Calu3 (cell line): ENCODE measurements at regions not wholly inside any gene's neighbourhood (a gene's known extent, or its start where the extent isn't known, plus 50 kb on each side); places are given as distances from the start of the nearest gene placed in this dataset.
"Not testable (repeated sequence)": the region's sequence is repeated elsewhere in the genome, so short reads cannot be mapped to it uniquely, and the experiment has no call there.

Source experiments
- BruUV-seq: library from RNA; stranded (reverse); fragments of 400-500 nt; replicated peaks from 2 replicates; lab custom pipeline; 2021; lab: Mats Ljungman, UMichigan
- CTCF ChIA-PET: fragments of 300-600 bp; sonication (Branson Sonifier 250); formaldehyde crosslinking; loops from one replicate; lab custom pipeline; 2022; ENCODE audit warnings: antibody characterized with exemption; lab: Charles Lee
- DNase-seq: peaks from one replicate; pipeline ENCODE4 v3.0.0; 2022
- H3K27ac Mint-ChIP-seq: one replicate; pipeline ENCODE4 v1.8.0; 2022; ENCODE audit warnings: mixed read lengths; ENCODE audit not compliant: unreplicated experiment
- H3K27me3 Mint-ChIP-seq: one replicate; pipeline ENCODE4 v1.8.0; 2022; ENCODE audit warnings: mixed read lengths; ENCODE audit not compliant: unreplicated experiment
- H3K36me3 Mint-ChIP-seq: one replicate; pipeline ENCODE4 v1.8.0; 2022; ENCODE audit warnings: mild to moderate bottlenecking, moderate library complexity, mixed read lengths; ENCODE audit not compliant: insufficient read depth, unreplicated experiment
- H3K4me1 Mint-ChIP-seq: one replicate; pipeline ENCODE4 v1.8.0; 2022; ENCODE audit warnings: mild to moderate bottlenecking, low read depth, mixed read lengths; ENCODE audit not compliant: unreplicated experiment
- H3K4me3 Mint-ChIP-seq: one replicate; pipeline ENCODE4 v1.8.0; 2022; ENCODE audit warnings: mild to moderate bottlenecking, low read depth, moderate library complexity, mixed read lengths; ENCODE audit not compliant: unreplicated experiment
- H3K9me3 Mint-ChIP-seq: one replicate; pipeline ENCODE4 v1.8.0; 2022; ENCODE audit warnings: low read depth, mixed read lengths; ENCODE audit not compliant: unreplicated experiment
- intact Hi-C: fragments of 100-400 bp; cut with micrococcal nuclease; formaldehyde crosslinking; loops from one replicate; pipeline ENCODE4 v1.10.0; 2022; ENCODE audit not compliant: unreplicated experiment
- TF ChIP-seq, protein P1 (sequence below): fragments of 200-600 bp; IDR thresholded peaks from one replicate; pipeline ENCODE4 v1.8.0; 2022; ENCODE audit warnings: antibody characterized with exemption; ENCODE audit not compliant: unreplicated experiment

DNA sequence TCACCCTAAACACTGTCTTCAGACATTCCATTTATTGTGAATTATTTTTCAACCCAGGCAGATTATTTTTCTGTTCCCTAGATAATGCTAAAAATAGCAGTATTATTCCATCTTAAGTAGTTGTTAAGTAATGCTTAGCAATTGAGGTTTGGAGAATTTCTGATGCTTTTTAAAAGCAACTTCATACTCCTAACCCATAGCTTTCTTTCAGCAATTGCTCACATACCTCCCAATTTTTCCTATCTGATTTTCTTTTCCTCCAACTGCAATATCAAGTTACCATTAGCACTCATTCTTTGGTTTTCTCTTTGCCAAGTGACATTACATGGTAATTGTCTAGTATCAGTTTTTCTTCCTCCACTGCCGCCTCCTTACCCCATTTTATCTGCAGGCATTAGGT lies 104.7 kb downstream of the GPR85 start:
- H3K9me3 Mint-ChIP-seq = peaks cover 2% of the 10 kb centered on the region
- CTCF ChIA-PET = no interaction called here
- H3K4me3 Mint-ChIP-seq = no peak overlapping the region
- TF ChIP-seq, protein P1, sequence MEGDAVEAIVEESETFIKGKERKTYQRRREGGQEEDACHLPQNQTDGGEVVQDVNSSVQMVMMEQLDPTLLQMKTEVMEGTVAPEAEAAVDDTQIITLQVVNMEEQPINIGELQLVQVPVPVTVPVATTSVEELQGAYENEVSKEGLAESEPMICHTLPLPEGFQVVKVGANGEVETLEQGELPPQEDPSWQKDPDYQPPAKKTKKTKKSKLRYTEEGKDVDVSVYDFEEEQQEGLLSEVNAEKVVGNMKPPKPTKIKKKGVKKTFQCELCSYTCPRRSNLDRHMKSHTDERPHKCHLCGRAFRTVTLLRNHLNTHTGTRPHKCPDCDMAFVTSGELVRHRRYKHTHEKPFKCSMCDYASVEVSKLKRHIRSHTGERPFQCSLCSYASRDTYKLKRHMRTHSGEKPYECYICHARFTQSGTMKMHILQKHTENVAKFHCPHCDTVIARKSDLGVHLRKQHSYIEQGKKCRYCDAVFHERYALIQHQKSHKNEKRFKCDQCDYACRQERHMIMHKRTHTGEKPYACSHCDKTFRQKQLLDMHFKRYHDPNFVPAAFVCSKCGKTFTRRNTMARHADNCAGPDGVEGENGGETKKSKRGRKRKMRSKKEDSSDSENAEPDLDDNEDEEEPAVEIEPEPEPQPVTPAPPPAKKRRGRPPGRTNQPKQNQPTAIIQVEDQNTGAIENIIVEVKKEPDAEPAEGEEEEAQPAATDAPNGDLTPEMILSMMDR = no peak
- H3K4me1 Mint-ChIP-seq = no peaks in the 10 kb centered on the region
- no TSS peak for BruUV-seq
- H3K27me3 Mint-ChIP-seq = no peaks in the 10 kb centered on the region
- H3K27ac Mint-ChIP-seq = no peak overlapping the region
- no peak for DNase-seq
- intact Hi-C loops = no loop called here
- H3K36me3 Mint-ChIP-seq = no peaks in the 10 kb centered on the region

DNA sequence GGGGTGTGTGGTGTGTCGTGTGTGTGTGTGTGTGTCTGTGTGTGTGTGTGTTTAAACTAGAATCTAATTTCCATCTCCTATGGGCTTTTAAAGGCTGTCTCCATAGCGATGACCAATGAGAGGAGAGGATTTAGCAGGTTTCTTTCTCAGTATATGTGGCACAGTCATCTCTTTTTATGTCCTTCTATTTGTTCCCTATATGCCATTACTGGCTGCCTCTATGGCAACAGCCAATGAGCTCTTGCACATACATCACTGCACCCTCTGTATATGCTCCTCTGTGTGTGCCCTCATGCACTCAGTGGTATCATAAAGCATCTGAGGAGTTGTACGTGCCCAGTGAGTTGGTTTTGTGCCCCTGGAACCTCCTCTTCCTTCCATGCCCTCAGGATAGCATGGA lies 107.6 kb downstream of the GPR85 start:
- H3K27me3 Mint-ChIP-seq, CTCF ChIA-PET, H3K36me3 Mint-ChIP-seq, BruUV-seq, H3K4me1 Mint-ChIP-seq, H3K4me3 Mint-ChIP-seq, H3K9me3 Mint-ChIP-seq, H3K27ac Mint-ChIP-seq, DNase-seq, intact Hi-C loops: not testable (repeated sequence)

DNA sequence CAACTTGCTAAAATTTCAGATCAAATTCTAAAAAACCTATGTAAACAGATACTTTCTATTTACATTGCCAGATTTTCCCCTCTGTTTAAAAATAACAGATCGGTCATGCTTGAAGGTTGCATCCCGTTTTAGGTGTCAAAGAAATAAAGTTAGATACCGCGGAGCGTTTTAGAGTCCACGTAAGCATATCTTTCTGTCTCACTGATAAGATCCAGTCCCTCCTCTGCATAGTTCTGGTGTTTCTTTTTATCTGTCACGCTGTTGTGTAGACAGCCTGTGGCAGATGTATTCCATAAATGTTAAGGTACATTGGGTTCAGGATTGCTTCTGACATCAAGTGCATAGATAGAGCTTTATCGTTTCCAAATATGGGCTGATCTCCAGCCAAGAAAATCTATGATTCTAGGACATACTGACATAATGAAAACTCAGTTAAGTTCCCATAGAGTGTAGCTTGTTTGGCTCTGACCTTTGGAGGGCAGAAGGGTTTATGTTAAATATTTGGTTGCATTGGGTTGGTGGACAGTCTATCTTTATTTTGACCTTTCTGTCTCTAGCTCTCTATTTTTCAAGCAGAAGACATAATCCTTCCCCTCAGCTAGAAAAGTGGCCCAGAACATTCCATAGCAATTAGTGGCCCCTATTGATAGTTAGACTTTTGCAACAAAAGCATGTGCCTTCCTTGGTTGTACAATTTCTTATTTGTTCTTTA lies 109.2 kb downstream of the GPR85 start:
- H3K4me1 Mint-ChIP-seq, H3K4me3 Mint-ChIP-seq, CTCF ChIA-PET, H3K27ac Mint-ChIP-seq, H3K27me3 Mint-ChIP-seq, BruUV-seq, H3K36me3 Mint-ChIP-seq, DNase-seq, H3K9me3 Mint-ChIP-seq, intact Hi-C loops: not testable (repeated sequence)

DNA sequence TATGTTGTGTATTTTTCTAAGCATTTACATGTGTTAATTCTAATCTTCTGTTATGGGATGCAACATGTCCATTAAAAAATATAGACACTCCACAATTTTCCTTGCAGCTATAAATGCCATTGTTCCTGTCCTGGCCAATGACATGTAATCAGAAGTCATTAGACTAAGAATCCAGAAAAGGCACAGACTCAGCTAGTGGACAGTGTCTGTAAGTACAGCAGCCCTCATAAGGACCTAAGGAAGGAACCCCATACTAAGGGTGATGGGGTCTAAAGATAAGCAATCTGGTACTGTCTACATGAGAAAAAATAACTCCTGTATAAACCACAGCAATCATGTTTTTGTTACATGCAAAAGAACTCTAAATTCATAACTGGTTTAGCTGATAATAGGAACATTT lies 115.9 kb downstream of the GPR85 start:
- Mint-ChIP-seq H3K9me3 (peaks cover 6% of the 10 kb centered on the region), H3K4me3 (no peak overlapping the region), H3K27me3 (no peaks in the 10 kb centered on the region), H3K4me1 (no peaks in the 10 kb centered on the region), H3K27ac (no peak overlapping the region), H3K36me3 (no peaks in the 10 kb centered on the region)
- intact Hi-C loops = no loop called here
- CTCF ChIA-PET = no interaction called here
- DNase-seq = no peak
- BruUV-seq = no TSS peak
- TF ChIP-seq, protein P1 = no peak

DNA sequence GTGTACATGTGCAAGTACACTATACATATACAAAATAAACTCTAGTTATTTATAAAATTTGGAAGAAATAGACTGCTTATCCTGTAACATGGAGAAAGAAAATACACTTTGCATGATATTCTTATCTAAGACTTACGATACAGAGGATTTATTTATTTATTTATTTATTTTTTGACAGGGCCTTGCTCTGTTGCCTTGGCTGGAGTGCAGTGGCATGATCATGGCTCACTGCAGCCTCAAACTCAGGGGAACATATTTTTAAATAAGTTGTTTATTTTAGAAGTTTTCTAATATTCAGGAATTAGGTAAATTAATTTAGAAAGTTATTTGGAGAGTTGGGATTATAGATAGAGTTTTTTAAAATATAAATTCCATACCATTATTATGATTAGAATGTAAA lies 116.7 kb downstream of the GPR85 start:
- Mint-ChIP-seq H3K4me1 (no peaks in the 10 kb centered on the region), H3K36me3 (no peaks in the 10 kb centered on the region), H3K27ac (no peak overlapping the region), H3K4me3 (no peak overlapping the region), H3K27me3 (no peaks in the 10 kb centered on the region), H3K9me3 (peaks cover 6% of the 10 kb centered on the region)
- TF ChIP-seq, protein P1 = no peak
- DNase-seq = no peak
- intact Hi-C loops = no loop called here
- CTCF ChIA-PET = no interaction called here
- no TSS peak for BruUV-seq
